T-cell (primary cell): ENCODE measurements at regions not wholly inside any gene's neighbourhood (a gene's known extent, or its start where the extent isn't known, plus 50 kb on each side); places are given as distances from the start of the nearest gene placed in this dataset.

Source experiments
- ATAC-seq, 4 experiments: fragments of 200-7000 bp in 3 of 4; fragments of 150-1000 bp in 1 of 4; cut with Tn5 transposase; replicated peaks in 1 of 4; 1 replicate in 3 of 4; 2 replicates in 1 of 4; pipeline ENCODE4 v1.10.0; 2021; ENCODE audit warnings: moderate library complexity in 3 of 4, mild to moderate bottlenecking in 2 of 4, moderate number of reproducible peaks in 1 of 4
- CTCF ChIA-PET, 2 donors: fragments of 300-600 bp; sonication (Branson Sonifier 250); formaldehyde crosslinking; loops; one replicate each; lab custom pipeline; 2022; ENCODE audit warnings: antibody characterized with exemption in 2 of 2; lab: Charles Lee
- POLR2A ChIA-PET, 2 donors: fragments of 300-600 bp; sonication (Branson Sonifier 250); formaldehyde crosslinking; loops; one replicate each; lab custom pipeline; 2022; ENCODE audit warnings: antibody characterized with exemption in 2 of 2; lab: Charles Lee
- DNase-seq, 35 experiments: peaks; one replicate each; pipeline versions ENCODE4 v3.0.0 to v3.0.0-alpha.2; 2013 to 2023
- H3K27ac ChIP-seq: one replicate; pipeline ENCODE4 v1.5.1; 2013; ENCODE audit warnings: low read length
- H3K27me3 ChIP-seq, 2 experiments: replicated peaks in 1 of 2; 1 replicate in 1 of 2; 2 replicates in 1 of 2; pipeline versions ENCODE4 v1.6.1 to v1.7.0; 2013; ENCODE audit warnings: low read length in 1 of 2, mixed read lengths in 1 of 2; ENCODE audit not compliant: control insufficient read depth in 2 of 2, insufficient read depth in 2 of 2; ENCODE audit errors: extremely low read depth in 1 of 2
- H3K36me3 ChIP-seq, 2 donors: 1 replicate in 1 of 2; 2 replicates in 1 of 2; pipeline versions ENCODE4 v1.6.1 to v1.7.0; 2013; ENCODE audit warnings: low read length in 1 of 2; ENCODE audit not compliant: control insufficient read depth in 2 of 2, insufficient read depth in 1 of 2; ENCODE audit errors: extremely low read depth in 1 of 2
- H3K4me1 ChIP-seq, 2 experiments: 1 replicate in 1 of 2; 2 replicates in 1 of 2; pipeline versions ENCODE4 v1.6.1 to v1.7.0; 2013; ENCODE audit warnings: low read length in 2 of 2, mixed read lengths in 1 of 2; ENCODE audit not compliant: insufficient read depth in 2 of 2, control insufficient read depth in 1 of 2; ENCODE audit errors: extremely low read depth in 1 of 2
- H3K4me3 ChIP-seq, 2 donors: 1 replicate in 1 of 2; 2 replicates in 1 of 2; pipeline versions ENCODE4 v1.5.1 to v1.7.0; 2013; ENCODE audit warnings: mild to moderate bottlenecking in 2 of 2, low read length in 1 of 2, moderate library complexity in 1 of 2; ENCODE audit not compliant: control insufficient read depth in 1 of 2; ENCODE audit errors: extremely low read depth in 1 of 2
- H3K9me3 ChIP-seq: 2 replicates; pipeline ENCODE4 v1.7.0; 2013
- H3K27ac Mint-ChIP-seq, 2 donors: one replicate each; pipeline ENCODE4 v1.8.0; 2020 to 2021; ENCODE audit warnings: mild to moderate bottlenecking in 2 of 2, mixed read lengths in 2 of 2
- H3K27me3 Mint-ChIP-seq, 2 donors: one replicate each; pipeline ENCODE4 v1.8.0; 2021 to 2022; ENCODE audit warnings: mixed read lengths in 2 of 2
- H3K36me3 Mint-ChIP-seq: one replicate; pipeline ENCODE4 v1.8.0; 2021; ENCODE audit warnings: mixed read lengths
- H3K4me1 Mint-ChIP-seq, 3 donors: one replicate each; pipeline ENCODE4 v1.8.0; 2020 to 2022; ENCODE audit warnings: mixed read lengths in 3 of 3, mild to moderate bottlenecking in 1 of 3
- H3K4me3 Mint-ChIP-seq, 3 donors: one replicate each; pipeline ENCODE4 v1.8.0; 2020 to 2022; ENCODE audit warnings: mild to moderate bottlenecking in 3 of 3, mixed read lengths in 3 of 3, moderate library complexity in 3 of 3
- H3K9me3 Mint-ChIP-seq, 3 donors: one replicate each; pipeline ENCODE4 v1.8.0; 2020 to 2022; ENCODE audit warnings: mixed read lengths in 3 of 3
- WGBS: methylation state at CpG from one replicate; pipeline ENCODE4 v1.1.5; 2013; ENCODE audit warnings: missing lambda C conversion rate; ENCODE audit not compliant: insufficient coverage; 5-methylcytosine and 5-hydroxymethylcytosine counted together

DNA sequence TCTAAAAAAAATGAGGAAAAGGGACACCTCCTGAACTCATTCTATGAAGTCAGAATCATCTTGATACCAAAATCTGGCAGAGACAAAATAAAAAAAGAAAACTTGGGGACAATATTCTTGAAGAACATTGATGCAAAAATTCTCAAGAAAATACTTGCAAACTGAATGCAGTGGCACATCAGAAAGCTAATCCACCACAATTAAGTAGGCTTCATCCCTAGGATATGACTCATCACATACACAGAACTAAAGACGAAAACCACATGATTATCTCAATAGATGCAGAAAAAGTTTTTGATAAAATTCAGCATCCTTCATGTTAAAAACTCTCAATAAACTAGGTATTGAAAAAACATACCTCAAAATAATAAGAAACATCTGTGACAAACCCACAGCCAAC is 98.3 kb downstream of the FAM47B start:
- Histone ChIP-seq H3K36me3 (no peaks in the 10 kb centered on the region), H3K4me1 (no peaks in the 10 kb centered on the region), H3K27me3 (no peaks in the 10 kb centered on the region), H3K27ac (no peak overlapping the region), H3K4me3 (no peak overlapping the region), H3K9me3 (no peaks in the 10 kb centered on the region)
- ATAC-seq, result no peak
- no CpG with 5 or more reads among the region's 1 CpG for WGBS
- no peak for DNase-seq
- Mint-ChIP-seq H3K27ac (no peak overlapping the region), H3K36me3 (no peaks in the 10 kb centered on the region), H3K4me1 (no peaks in the 10 kb centered on the region), H3K27me3 (no peaks in the 10 kb centered on the region), H3K4me3 (no peak overlapping the region), H3K9me3 (peaks cover 6 to 9% (median 6%) of the 10 kb centered on the region in 3 donors)
- CTCF ChIA-PET, result no interaction called here
- POLR2A ChIA-PET, result no interaction called here

DNA sequence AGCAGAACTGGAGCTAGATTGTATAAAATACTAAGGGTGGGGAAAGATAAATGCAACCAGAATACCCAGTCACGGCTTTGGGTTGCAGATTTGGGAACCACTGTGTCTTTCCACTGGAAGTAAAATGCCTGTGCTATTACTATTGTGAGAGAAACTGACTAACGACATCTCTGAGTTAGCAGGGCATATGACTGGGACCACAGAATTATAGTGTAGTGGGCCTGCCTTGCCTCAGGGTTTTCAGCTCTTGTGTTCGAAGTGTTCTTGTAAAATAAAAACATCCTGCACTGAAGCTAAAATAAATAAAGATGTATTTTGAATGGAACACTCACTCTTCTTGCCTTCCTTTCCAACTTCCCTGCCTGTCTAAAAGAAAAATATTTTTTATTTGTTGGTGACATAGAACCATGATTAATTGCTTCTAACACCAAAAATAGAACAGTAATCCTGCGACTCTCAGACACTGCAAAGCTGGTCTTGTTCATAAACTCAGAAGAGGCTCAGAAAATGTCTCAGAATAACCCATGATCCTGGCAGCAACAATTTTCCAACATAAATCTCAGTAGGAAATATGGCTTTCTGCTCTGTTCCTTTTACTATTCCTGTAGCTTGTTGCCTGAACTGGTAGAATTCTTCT is 104.2 kb downstream of the FAM47B start:
- Mint-ChIP-seq H3K27me3 (no peaks in the 10 kb centered on the region), H3K27ac (no peak overlapping the region), H3K4me1 (no peaks in the 10 kb centered on the region), H3K36me3 (no peaks in the 10 kb centered on the region), H3K4me3 (no peak overlapping the region), H3K9me3 (no peaks in the 10 kb centered on the region)
- Histone ChIP-seq H3K27me3 (no peaks in the 10 kb centered on the region), H3K36me3 (no peaks in the 10 kb centered on the region), H3K4me1 (no peaks in the 10 kb centered on the region), H3K4me3 (no peak overlapping the region), H3K9me3 (no peaks in the 10 kb centered on the region), H3K27ac (no peak overlapping the region)
- DNase-seq (no peak), ATAC-seq (no peak)
- ChIA-PET CTCF (no interaction called here), POLR2A (no interaction called here)
- WGBS, result 20% methylated on average over 1 of the region's 4 CpGs

DNA sequence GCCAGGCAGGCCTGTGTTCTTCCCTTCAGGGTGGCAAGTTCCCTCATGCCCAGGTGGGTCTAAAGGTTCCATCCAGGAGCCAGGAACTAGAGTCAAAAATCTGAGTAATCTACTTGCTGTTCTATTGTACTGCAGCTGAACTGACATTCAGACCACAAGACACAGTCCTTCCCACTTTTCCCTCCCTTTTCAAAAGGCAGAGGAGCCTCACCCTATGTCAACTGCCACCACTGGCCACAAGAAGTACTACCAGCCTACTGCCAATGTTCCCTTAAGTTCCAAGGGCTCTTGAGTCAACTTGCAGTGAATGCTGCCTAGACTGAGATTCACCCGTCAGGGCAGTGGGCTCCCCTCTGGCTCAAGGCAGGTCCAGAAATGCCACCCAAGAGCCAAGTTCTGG is 133.5 kb downstream of the FAM47B start:
- Histone ChIP-seq H3K4me1 (no peaks in the 10 kb centered on the region), H3K27ac (no peak overlapping the region), H3K36me3 (no peaks in the 10 kb centered on the region), H3K27me3 (no peaks in the 10 kb centered on the region), H3K4me3 (no peak overlapping the region), H3K9me3 (no peaks in the 10 kb centered on the region)
- H3K36me3 Mint-ChIP-seq, result no peaks in the 10 kb centered on the region
- peaks cover 0 to 11% (median 3%) of the 10 kb centered on the region in 3 donors for H3K9me3 Mint-ChIP-seq
- CTCF ChIA-PET, result no interaction called here
- no peak overlapping the region for H3K4me3 Mint-ChIP-seq
- no CpG with 5 or more reads among the region's 1 CpG for WGBS
- DNase-seq, result no peak
- H3K4me1 Mint-ChIP-seq, result no peaks in the 10 kb centered on the region
- H3K27ac Mint-ChIP-seq, result no peak overlapping the region
- peaks cover 0 to 5% of the 10 kb centered on the region in 2 donors for H3K27me3 Mint-ChIP-seq
- no peak for ATAC-seq
- POLR2A ChIA-PET, result no interaction called here

DNA sequence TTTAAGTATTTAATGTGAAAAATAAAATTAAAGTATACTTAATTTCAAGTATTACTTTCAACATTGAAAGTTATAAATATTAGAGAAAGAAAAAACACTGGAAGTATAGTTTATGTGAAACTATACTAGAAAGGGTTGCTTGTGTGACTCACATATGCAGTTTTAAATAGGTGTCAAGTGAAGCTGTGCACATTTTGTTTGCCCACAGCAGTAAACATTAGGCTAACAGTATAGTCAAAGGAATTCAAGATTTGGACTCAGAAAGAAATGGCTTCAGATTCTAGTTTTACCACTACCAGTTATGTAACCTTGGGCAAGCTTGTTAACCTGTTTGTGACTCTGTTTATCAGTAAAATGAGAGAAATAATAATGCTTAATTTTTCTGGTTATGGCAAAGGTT is 148.2 kb downstream of the FAM47B start:
- no peak overlapping the region for H3K27ac ChIP-seq
- POLR2A ChIA-PET, result no interaction called here

DNA sequence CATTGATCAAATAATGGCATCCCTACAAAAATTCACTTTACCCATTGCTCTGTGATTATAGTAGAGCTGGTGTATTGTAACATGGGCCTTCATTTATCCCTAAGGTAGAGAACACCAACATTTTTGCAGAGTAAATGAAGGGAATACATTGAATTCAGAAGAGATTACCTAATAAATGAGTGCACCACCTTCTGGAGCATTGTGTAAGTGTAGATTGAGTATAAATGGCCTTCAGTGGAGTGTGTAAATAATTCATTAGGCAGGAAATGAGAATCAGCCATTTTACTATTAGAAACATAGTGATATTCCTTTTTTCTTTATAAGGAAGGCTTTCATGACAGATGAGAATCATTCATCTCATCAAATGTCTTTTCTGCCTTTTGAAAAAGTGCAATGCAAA is 155.8 kb downstream of the FAM47B start:
- Mint-ChIP-seq H3K4me3 (no peak overlapping the region), H3K27me3 (no peaks in the 10 kb centered on the region), H3K9me3 (no peaks in the 10 kb centered on the region), H3K36me3 (no peaks in the 10 kb centered on the region), H3K4me1 (no peaks in the 10 kb centered on the region), H3K27ac (no peak overlapping the region)
- no peak overlapping the region for H3K4me3 ChIP-seq
- ChIA-PET POLR2A (no interaction called here), CTCF (no interaction called here)
- DNase-seq (no peak), ATAC-seq (no peak)
- no peaks in the 10 kb centered on the region for H3K36me3 ChIP-seq
- H3K4me1 ChIP-seq, result no peaks in the 10 kb centered on the region
- no peaks in the 10 kb centered on the region for H3K9me3 ChIP-seq
- no peak overlapping the region for H3K27ac ChIP-seq
- no peaks in the 10 kb centered on the region for H3K27me3 ChIP-seq

More for the DNA sequence above, 148.2 kb downstream of the FAM47B start:
- H3K9me3 Mint-ChIP-seq, result peaks cover 0 to 3% (median 0%) of the 10 kb centered on the region in 3 donors
- H3K36me3 Mint-ChIP-seq, result no peaks in the 10 kb centered on the region
- no peaks in the 10 kb centered on the region for H3K36me3 ChIP-seq
- H3K4me3 Mint-ChIP-seq, result no peak overlapping the region
- H3K4me3 ChIP-seq, result no peak overlapping the region
- CTCF ChIA-PET, result no interaction called here
- no peaks in the 10 kb centered on the region for H3K27me3 Mint-ChIP-seq
- H3K4me1 ChIP-seq, result no peaks in the 10 kb centered on the region
- no peaks in the 10 kb centered on the region for H3K4me1 Mint-ChIP-seq
- H3K9me3 ChIP-seq, result no peaks in the 10 kb centered on the region
- no peak overlapping the region for H3K27ac Mint-ChIP-seq
- DNase-seq, result no peak
- H3K27me3 ChIP-seq, result no peaks in the 10 kb centered on the region
- ATAC-seq, result no peak

DNA sequence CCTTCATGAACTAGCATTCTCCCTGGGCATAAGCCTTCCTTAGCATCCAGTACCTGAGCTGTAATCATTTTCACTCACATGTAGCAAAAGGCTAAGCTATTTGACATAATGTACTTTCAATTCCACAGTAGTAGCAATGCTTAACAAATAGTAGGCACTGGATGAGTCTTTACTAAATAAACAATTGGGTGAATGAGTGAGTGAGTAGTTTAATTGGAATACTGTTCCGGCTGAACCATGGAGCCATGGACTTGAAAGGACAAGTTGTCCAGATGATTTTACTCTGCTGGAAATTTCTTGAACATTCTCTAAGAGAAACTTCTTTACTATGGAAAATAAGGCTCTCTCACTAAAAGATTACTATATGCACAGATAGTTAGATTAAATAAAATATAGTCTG is 159.3 kb downstream of the FAM47B start:
- Mint-ChIP-seq H3K27me3 (peaks cover 0 to 5% of the 10 kb centered on the region in 2 donors), H3K36me3 (no peaks in the 10 kb centered on the region), H3K4me3 (no peak overlapping the region), H3K9me3 (peaks cover 4 to 11% (median 8%) of the 10 kb centered on the region in 3 donors), H3K4me1 (no peaks in the 10 kb centered on the region), H3K27ac (no peak overlapping the region)
- H3K36me3 ChIP-seq, result no peaks in the 10 kb centered on the region
- H3K4me3 ChIP-seq, result no peak overlapping the region
- no CpG with 5 or more reads among the region's 1 CpG for WGBS
- DNase-seq (no peak), ATAC-seq (no peak)
- CTCF ChIA-PET, result no interaction called here
- no peaks in the 10 kb centered on the region for H3K27me3 ChIP-seq
- H3K4me1 ChIP-seq, result no peaks in the 10 kb centered on the region
- no peak overlapping the region for H3K27ac ChIP-seq
- no peaks in the 10 kb centered on the region for H3K9me3 ChIP-seq
- POLR2A ChIA-PET, result no interaction called here

DNA sequence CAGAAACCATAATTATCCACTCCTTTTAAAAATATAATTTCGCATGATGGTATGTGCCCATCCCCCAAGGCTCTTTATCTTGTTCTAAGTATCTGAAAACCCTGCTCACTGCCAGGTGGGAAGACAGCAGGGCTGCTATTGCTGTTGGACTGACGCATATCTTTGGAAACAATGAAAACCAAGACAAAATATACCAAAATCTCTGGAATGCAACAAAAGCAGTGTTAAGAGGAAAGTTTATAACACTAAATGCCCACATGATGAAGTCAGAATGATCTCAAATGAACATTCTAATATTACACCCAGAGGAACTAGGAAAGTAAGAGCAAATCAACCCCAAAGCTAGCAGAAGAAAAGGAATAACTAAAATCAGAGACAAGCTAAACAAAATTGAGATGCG is 162.0 kb downstream of the FAM47B start:
- H3K4me1 Mint-ChIP-seq, result no peaks in the 10 kb centered on the region
- H3K9me3 Mint-ChIP-seq, result peaks cover 4 to 12% (median 11%) of the 10 kb centered on the region in 3 donors
- H3K36me3 Mint-ChIP-seq, result no peaks in the 10 kb centered on the region
- H3K4me3 Mint-ChIP-seq, result no peak overlapping the region
- no peaks in the 10 kb centered on the region for H3K36me3 ChIP-seq
- no peak for DNase-seq
- peaks cover 0 to 5% of the 10 kb centered on the region in 2 donors for H3K27me3 Mint-ChIP-seq
- H3K4me3 ChIP-seq, result no peak overlapping the region
- H3K27me3 ChIP-seq, result no peaks in the 10 kb centered on the region
- ChIA-PET POLR2A (no interaction called here), CTCF (no interaction called here)
- H3K9me3 ChIP-seq, result no peaks in the 10 kb centered on the region
- no peak overlapping the region for H3K27ac ChIP-seq
- WGBS, result no CpG with 5 or more reads among the region's 3 CpGs
- no peak for ATAC-seq
- no peak overlapping the region for H3K27ac Mint-ChIP-seq
- no peaks in the 10 kb centered on the region for H3K4me1 ChIP-seq
